ENCODE measurements at regions not wholly inside any gene's neighbourhood (a gene's known extent, or its start where the extent isn't known, plus 50 kb on each side); places are given as distances from the start of the nearest gene placed in this dataset.

DNA sequence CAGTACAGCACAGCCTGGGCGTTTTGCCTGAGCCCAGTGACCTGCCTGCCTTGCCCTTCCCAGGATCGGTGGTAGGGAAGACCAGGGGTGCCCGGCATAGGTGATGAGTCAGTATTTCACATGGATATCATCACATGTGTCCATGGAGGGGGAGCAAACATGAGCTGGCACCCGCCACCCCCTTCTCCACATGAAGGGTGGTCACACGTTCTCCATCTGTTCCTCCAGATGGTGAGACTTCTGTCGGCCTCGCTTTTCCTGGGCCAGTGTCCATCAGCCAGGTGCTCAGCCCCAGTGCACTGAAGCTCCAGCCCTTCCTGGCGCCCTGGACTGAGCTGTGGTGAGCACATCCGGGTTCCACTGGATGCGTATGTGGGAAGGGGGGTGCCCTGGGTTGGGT is 208.4 kb downstream of the UBE3A start (continued):
- TF ChIP-seq SIN3A (conservative IDR thresholded peaks at IDR 0.05 in 1 of 2, IDR thresholded peaks at IDR 0.05 in 1 of 2; ENCODE audit: low read depth in 1 of 2, low read length in 2 of 2) (no peak), NANOG (IDR thresholded peaks at IDR 0.05; ENCODE audit: insufficient read depth, low read depth, low read length, poor library complexity, severe bottlenecking) (no peak), CHD2 (IDR thresholded peaks at IDR 0.05; ENCODE audit: low read length) (no peak), YY1 (IDR thresholded peaks at IDR 0.05; ENCODE audit: low read depth, low read length) (no peak), TAF7 (optimal IDR thresholded peaks at IDR 0.05; ENCODE audit: borderline replicate concordance, low read depth, low read length) (no peak), ZNF274 (IDR thresholded peaks at IDR 0.05; ENCODE audit: borderline replicate concordance, extremely low read depth, low read length) (no peak)
